ENCODE measurements at regions not wholly inside any gene's neighbourhood (a gene's known extent, or its start where the extent isn't known, plus 50 kb on each side); places are given as distances from the start of the nearest gene placed in this dataset.

- DNase-seq (ENCODE audit: low read depth) = no peak
- H3K4me3 ChIP-seq (ENCODE audit: low read length) = no peak overlapping the region
- TF ChIP-seq CTCF (IDR thresholded peaks at IDR 0.05; ENCODE audit: insufficient read depth, low read depth, low read length, missing control alignments) = no peak
Measured at GRCh38 chr13:47546391-47547225, 454.5 kb downstream of the SUCLA2 start.

- no peak for TF ChIP-seq CTCF (IDR thresholded peaks at IDR 0.05; ENCODE audit: insufficient read depth, low read depth, low read length, missing control alignments)
- no peak overlapping the region for H3K4me3 ChIP-seq (ENCODE audit: low read length)
- no peak for DNase-seq (ENCODE audit: low read depth)
Measured at GRCh38 chr13:47545201-47546024, 455.7 kb downstream of the SUCLA2 start.

GRCh38 chr13:47539317-47539716 lies 461.8 kb downstream of the SUCLA2 start:
- TF ChIP-seq CTCF (IDR thresholded peaks at IDR 0.05; ENCODE audit: insufficient read depth, low read depth, low read length, missing control alignments) = no peak
- no peak overlapping the region for H3K4me3 ChIP-seq (ENCODE audit: low read length)

GRCh38 chr13:47523771-47524170 lies 477.3 kb downstream of the SUCLA2 start:
- TF ChIP-seq CTCF (IDR thresholded peaks at IDR 0.05; ENCODE audit: insufficient read depth, low read depth, low read length, missing control alignments) = no peak
- no peak for DNase-seq (ENCODE audit: low read depth)
- no peak overlapping the region for H3K4me3 ChIP-seq (ENCODE audit: low read length)

More at GRCh38 chr13:47539317-47539716, 461.8 kb downstream of the SUCLA2 start:
- DNase-seq (ENCODE audit: low read depth) = no peak

- TF ChIP-seq CTCF (IDR thresholded peaks at IDR 0.05; ENCODE audit: insufficient read depth, low read depth, low read length, missing control alignments) = no peak
- no peak overlapping the region for H3K4me3 ChIP-seq (ENCODE audit: low read length)
- DNase-seq (ENCODE audit: low read depth) = no peak
Measured at GRCh38 chr13:47521890-47522487, 479.1 kb downstream of the SUCLA2 start.

GRCh38 chr13:47519626-47520025 lies 481.4 kb downstream of the SUCLA2 start:
- no peak for TF ChIP-seq CTCF (IDR thresholded peaks at IDR 0.05; ENCODE audit: insufficient read depth, low read depth, low read length, missing control alignments)
- H3K4me3 ChIP-seq (ENCODE audit: low read length) = no peak overlapping the region
- DNase-seq (ENCODE audit: low read depth) = no peak
